ENCODE measurements at regions not wholly inside any gene's neighbourhood (a gene's known extent, or its start where the extent isn't known, plus 50 kb on each side); places are given as distances from the start of the nearest gene placed in this dataset.

DNA sequence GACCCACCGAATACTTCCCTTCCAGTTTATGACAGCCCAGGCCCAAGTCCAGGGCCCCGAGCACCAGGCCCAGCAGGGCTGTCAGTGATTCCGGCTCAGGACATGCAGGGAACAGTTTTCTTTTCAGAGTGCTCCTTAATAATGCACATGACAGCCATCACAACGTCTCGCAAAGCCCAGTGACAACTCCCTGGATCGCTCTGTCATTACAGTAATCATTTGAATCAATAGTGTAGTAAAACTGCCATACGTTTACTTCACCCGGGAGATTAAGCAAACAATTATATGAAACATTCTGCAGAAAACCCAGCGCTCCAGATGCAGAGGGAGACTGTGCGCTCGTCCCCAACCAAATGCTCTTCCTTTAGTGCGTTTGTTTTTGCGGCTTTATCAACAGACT, 162.6 kb upstream of the CDH13 start:
- TF ChIP-seq, protein P1, sequence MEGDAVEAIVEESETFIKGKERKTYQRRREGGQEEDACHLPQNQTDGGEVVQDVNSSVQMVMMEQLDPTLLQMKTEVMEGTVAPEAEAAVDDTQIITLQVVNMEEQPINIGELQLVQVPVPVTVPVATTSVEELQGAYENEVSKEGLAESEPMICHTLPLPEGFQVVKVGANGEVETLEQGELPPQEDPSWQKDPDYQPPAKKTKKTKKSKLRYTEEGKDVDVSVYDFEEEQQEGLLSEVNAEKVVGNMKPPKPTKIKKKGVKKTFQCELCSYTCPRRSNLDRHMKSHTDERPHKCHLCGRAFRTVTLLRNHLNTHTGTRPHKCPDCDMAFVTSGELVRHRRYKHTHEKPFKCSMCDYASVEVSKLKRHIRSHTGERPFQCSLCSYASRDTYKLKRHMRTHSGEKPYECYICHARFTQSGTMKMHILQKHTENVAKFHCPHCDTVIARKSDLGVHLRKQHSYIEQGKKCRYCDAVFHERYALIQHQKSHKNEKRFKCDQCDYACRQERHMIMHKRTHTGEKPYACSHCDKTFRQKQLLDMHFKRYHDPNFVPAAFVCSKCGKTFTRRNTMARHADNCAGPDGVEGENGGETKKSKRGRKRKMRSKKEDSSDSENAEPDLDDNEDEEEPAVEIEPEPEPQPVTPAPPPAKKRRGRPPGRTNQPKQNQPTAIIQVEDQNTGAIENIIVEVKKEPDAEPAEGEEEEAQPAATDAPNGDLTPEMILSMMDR (IDR thresholded peaks at IDR 0.05 in 2 of 3, conservative IDR thresholded peaks at IDR 0.05 in 1 of 3; ENCODE audit: control insufficient read depth in 2 of 3, extremely low read depth in 1 of 3, insufficient read depth in 1 of 3, low read depth in 3 of 3, low read length in 3 of 3): no peak
- no peak for TF ChIP-seq HDAC6 (IDR thresholded peaks at IDR 0.05; ENCODE audit: unreplicated experiment)
- TF ChIP-seq EP300 (IDR thresholded peaks at IDR 0.05; ENCODE audit: borderline replicate concordance in 1 of 2, control insufficient read depth in 1 of 2, low read depth in 2 of 2, low read length in 2 of 2): no peak
- TF ChIP-seq POLR2AphosphoS5 (IDR thresholded peaks at IDR 0.05; ENCODE audit: low read length): no peak
- TF ChIP-seq, protein P2, sequence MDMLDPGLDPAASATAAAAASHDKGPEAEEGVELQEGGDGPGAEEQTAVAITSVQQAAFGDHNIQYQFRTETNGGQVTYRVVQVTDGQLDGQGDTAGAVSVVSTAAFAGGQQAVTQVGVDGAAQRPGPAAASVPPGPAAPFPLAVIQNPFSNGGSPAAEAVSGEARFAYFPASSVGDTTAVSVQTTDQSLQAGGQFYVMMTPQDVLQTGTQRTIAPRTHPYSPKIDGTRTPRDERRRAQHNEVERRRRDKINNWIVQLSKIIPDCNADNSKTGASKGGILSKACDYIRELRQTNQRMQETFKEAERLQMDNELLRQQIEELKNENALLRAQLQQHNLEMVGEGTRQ (IDR thresholded peaks at IDR 0.05; ENCODE audit: borderline replicate concordance, low read depth, low read length): no peak
- TF ChIP-seq, protein P3, sequence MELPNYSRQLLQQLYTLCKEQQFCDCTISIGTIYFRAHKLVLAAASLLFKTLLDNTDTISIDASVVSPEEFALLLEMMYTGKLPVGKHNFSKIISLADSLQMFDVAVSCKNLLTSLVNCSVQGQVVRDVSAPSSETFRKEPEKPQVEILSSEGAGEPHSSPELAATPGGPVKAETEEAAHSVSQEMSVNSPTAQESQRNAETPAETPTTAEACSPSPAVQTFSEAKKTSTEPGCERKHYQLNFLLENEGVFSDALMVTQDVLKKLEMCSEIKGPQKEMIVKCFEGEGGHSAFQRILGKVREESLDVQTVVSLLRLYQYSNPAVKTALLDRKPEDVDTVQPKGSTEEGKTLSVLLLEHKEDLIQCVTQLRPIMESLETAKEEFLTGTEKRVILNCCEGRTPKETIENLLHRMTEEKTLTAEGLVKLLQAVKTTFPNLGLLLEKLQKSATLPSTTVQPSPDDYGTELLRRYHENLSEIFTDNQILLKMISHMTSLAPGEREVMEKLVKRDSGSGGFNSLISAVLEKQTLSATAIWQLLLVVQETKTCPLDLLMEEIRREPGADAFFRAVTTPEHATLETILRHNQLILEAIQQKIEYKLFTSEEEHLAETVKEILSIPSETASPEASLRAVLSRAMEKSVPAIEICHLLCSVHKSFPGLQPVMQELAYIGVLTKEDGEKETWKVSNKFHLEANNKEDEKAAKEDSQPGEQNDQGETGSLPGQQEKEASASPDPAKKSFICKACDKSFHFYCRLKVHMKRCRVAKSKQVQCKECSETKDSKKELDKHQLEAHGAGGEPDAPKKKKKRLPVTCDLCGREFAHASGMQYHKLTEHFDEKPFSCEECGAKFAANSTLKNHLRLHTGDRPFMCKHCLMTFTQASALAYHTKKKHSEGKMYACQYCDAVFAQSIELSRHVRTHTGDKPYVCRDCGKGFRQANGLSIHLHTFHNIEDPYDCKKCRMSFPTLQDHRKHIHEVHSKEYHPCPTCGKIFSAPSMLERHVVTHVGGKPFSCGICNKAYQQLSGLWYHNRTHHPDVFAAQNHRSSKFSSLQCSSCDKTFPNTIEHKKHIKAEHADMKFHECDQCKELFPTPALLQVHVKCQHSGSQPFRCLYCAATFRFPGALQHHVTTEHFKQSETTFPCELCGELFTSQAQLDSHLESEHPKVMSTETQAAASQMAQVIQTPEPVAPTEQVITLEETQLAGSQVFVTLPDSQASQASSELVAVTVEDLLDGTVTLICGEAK (IDR thresholded peaks at IDR 0.05; ENCODE audit: borderline replicate concordance): no peak
- no peak for TF ChIP-seq ESRRA (IDR thresholded peaks at IDR 0.05; ENCODE audit: low read length)
- TF ChIP-seq, protein P4, sequence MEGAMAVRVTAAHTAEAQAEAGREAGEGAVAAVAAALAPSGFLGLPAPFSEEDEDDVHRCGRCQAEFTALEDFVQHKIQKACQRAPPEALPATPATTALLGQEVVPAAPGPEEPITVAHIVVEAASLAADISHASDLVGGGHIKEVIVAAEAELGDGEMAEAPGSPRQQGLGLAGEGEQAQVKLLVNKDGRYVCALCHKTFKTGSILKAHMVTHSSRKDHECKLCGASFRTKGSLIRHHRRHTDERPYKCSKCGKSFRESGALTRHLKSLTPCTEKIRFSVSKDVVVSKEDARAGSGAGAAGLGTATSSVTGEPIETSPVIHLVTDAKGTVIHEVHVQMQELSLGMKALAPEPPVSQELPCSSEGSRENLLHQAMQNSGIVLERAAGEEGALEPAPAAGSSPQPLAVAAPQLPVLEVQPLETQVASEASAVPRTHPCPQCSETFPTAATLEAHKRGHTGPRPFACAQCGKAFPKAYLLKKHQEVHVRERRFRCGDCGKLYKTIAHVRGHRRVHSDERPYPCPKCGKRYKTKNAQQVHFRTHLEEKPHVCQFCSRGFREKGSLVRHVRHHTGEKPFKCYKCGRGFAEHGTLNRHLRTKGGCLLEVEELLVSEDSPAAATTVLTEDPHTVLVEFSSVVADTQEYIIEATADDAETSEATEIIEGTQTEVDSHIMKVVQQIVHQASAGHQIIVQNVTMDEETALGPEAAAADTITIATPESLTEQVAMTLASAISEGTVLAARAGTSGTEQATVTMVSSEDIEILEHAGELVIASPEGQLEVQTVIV (IDR thresholded peaks at IDR 0.05; ENCODE audit: borderline replicate concordance, partially characterized antibody): no peak
- TF ChIP-seq, protein P5, sequence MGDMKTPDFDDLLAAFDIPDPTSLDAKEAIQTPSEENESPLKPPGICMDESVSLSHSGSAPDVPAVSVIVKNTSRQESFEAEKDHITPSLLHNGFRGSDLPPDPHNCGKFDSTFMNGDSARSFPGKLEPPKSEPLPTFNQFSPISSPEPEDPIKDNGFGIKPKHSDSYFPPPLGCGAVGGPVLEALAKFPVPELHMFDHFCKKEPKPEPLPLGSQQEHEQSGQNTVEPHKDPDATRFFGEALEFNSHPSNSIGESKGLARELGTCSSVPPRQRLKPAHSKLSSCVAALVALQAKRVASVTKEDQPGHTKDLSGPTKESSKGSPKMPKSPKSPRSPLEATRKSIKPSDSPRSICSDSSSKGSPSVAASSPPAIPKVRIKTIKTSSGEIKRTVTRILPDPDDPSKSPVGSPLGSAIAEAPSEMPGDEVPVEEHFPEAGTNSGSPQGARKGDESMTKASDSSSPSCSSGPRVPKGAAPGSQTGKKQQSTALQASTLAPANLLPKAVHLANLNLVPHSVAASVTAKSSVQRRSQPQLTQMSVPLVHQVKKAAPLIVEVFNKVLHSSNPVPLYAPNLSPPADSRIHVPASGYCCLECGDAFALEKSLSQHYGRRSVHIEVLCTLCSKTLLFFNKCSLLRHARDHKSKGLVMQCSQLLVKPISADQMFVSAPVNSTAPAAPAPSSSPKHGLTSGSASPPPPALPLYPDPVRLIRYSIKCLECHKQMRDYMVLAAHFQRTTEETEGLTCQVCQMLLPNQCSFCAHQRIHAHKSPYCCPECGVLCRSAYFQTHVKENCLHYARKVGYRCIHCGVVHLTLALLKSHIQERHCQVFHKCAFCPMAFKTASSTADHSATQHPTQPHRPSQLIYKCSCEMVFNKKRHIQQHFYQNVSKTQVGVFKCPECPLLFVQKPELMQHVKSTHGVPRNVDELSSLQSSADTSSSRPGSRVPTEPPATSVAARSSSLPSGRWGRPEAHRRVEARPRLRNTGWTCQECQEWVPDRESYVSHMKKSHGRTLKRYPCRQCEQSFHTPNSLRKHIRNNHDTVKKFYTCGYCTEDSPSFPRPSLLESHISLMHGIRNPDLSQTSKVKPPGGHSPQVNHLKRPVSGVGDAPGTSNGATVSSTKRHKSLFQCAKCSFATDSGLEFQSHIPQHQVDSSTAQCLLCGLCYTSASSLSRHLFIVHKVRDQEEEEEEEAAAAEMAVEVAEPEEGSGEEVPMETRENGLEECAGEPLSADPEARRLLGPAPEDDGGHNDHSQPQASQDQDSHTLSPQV (IDR thresholded peaks at IDR 0.05): no peak
- TF ChIP-seq, protein P6, sequence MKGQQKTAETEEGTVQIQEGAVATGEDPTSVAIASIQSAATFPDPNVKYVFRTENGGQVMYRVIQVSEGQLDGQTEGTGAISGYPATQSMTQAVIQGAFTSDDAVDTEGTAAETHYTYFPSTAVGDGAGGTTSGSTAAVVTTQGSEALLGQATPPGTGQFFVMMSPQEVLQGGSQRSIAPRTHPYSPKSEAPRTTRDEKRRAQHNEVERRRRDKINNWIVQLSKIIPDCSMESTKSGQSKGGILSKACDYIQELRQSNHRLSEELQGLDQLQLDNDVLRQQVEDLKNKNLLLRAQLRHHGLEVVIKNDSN (IDR thresholded peaks at IDR 0.05; ENCODE audit: borderline replicate concordance, extremely low read length, insufficient read depth, low read depth, low read length): no peak
- TF ChIP-seq TCF3 (IDR thresholded peaks at IDR 0.05; ENCODE audit: borderline replicate concordance, insufficient read depth, low read depth, low read length): no peak
- TF ChIP-seq CBX3 (IDR thresholded peaks at IDR 0.05; ENCODE audit: borderline replicate concordance, low read depth): no peak
- TF ChIP-seq SIN3A (IDR thresholded peaks at IDR 0.05; ENCODE audit: low read depth, low read length): no peak

Data from GM12878 (cell line).